Activated CD4-positive, alpha-beta T cell treated with anti-CD3 and anti-CD28 coated beads for 24 hours (primary cell): ENCODE measurements at regions not wholly inside any gene's neighbourhood (a gene's known extent, or its start where the extent isn't known, plus 50 kb on each side); places are given as distances from the start of the nearest gene placed in this dataset.
"Not testable (repeated sequence)": the region's sequence is repeated elsewhere in the genome, so short reads cannot be mapped to it uniquely, and the experiment has no call there.

ENCODE experiments used
- DNase-seq, 2 donors: peaks; one replicate each; pipeline ENCODE4 v3.0.0-alpha.2; 2020; ENCODE audit warnings: low read depth in 2 of 2

DNA sequence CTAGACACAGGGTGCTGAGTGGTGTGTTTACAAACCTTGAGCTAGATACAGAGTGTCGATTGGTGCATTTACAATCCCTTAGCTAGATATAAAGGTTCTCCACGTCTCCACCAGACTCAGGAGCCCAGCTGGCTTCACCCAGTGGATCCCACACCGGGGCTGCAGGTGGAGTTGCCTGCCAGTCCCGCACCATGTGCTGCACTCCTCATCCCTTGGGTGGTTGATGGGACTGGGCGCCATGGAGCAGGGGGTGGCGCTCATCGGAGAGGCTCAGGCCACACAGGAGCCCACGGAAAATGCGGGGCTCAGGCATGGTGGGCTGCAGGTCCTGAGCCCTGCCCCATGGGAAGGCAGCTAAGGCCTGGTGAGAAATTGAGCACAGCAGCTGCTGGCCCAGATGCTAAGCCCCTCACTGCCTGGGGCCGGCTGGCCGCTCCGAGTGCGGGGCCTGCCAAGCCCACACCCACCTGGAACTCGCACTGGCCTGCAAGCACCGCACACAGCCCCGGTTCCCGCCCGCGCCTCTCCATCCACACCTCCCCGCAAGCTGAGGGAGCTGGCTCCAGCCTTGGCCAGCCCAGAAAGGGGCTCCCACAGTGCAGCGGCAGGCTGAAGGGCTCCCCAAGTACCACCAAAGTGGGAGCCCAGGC, 418.4 kb downstream of the KIF20B start:
- not testable (repeated sequence) for DNase-seq

DNA sequence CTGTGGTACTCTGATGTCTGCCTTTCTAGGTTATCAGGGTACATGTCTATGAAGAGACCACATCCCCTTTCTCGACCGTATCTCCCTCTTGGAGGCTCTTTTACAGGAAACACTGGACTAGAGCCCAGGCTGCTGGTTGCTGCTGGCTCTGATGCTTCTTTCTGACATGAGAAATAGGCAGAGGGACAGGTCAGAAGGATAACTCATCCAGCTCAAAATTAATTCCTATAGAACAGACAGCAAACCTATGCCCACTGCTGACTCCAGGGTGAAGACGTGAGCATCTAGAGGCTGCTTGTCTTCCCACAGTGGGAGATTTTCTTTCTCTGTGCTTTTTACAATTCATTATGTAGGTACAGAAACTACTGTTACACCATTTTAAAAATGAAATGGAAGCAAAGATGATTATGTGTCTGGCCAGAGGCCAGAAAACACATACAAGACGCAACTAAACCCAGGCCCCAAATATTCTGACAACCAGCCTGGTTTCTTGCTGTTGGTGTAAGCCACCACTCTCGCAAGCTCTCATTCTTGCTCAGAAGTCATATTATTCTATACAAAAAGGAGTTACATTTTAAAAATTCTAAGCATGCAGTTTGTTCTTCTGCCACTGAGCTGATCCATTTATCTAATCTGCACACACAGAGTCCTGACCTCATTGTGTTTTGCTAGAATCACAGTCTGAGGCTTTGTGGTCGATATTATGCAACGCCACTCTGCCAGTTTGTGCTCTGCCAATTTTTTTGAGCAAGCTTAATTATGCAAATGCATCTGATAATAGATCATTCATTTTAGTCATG, 424.3 kb downstream of the KIF20B start:
- no peak for DNase-seq

DNA sequence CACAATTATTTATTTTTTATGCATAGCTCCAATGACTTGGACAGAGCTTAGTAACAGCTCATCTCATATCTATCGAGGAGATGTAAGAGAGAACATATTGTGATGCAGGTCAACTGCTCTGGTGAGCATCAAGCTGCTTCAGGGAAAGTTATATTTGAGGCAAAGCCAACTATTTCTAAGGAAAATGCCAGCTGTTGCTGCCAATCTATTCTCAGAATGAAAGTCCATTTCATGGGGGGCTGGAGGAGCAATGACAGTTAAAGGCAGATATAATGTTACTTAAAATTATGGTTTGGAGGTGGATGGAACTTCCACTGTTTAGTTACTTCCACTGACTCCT, 424.8 kb downstream of the KIF20B start:
- DNase-seq = no peak

DNA sequence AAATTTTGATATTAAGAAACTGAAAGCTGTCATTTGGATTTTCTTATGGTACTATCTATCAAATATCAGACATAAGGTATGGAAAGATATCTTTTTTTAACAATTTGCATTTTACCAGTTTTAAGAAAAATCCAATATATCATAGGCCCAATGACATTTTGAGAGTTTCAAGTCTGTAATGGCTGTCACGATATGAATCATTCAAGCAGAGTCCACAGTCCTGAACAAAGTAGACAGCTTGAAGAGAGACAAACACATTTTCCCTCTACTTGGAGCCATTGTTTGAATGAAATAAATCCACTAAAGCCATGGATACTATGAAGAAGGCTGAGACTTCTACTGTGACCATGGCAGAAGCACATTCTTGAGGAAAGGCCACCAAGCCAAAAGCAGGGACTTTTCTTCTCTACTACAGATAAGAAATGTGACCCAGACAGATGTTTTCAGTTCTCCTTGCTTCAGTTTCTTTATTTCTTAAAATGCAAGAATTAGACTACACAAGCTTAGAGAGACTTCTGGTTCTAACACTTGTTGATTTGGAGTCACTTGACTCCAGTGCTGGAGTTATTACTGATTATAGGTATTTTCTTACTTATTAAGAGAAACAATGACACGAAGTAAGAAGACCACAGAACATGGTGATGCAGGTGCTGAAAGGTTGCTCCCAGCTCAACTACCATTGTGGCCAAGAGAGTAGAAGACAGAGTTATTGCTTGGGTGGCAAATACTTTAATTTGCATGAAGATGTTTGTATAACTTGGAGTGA, 429.1 kb downstream of the KIF20B start:
- DNase-seq = no peak

DNA sequence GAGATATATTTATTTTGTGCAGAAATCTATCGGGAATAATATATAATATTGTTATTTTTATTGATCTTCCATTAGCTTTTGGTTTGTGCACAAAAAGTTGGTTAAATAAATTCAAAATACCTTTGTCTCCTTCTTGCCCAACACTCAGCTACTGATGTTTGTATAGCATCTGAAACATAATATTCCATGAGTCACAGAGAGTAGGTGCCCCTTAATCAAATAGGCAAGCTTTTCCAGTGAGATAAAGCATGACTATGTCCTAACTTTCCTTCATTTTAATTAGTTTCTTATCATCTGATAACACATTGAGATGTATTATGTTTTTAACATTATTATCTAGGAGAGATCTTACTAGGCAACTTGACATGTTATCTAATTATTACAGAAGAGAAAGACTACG, 432.2 kb downstream of the KIF20B start:
- DNase-seq = no peak

DNA sequence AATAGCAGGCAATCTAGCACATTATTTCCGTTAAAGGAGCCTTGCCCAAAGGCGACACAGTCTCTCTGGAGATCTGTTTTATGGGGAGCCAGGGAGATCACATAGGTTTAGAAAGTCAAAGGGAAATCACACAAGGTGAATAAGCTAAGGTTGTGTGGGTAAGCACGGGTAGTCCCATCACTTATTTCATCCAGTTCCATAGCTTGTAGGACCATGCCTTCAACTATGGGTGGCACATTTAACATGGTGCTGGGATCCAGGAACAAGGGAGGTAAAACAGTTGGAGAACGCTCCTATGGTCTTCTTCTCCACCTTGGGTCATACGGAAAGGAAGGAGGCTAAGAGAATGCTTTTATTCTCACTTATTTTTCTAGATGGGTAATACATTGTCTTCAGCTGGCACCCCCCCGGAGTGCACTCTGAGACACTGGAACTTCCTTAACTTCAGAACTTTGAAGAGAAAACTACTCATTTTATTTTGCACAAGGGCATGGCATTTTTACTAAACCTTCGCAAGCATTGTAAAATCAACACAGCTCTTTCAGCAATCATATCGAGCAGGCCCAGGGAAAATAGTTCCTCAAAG, 435.4 kb downstream of the KIF20B start:
- no peak for DNase-seq

DNA sequence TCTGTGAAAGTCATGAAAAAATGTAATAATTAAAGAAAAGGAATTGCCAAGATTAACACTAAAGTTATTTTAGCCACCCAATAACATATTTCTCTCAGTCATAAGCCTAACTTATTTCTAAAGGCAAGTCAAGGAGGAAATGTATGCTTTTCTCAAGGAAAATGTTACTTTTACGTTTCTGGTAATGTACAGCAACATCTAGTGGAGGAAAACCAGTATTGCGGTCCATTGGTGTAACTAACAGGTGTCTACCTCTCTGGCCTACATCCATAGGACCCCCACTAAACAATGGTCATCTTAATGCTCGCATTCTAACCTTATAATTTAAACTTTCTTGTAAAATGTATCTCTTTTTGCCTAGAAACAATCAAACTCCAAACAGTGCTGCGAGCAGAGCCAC, 437.5 kb downstream of the KIF20B start:
- no peak for DNase-seq

DNA sequence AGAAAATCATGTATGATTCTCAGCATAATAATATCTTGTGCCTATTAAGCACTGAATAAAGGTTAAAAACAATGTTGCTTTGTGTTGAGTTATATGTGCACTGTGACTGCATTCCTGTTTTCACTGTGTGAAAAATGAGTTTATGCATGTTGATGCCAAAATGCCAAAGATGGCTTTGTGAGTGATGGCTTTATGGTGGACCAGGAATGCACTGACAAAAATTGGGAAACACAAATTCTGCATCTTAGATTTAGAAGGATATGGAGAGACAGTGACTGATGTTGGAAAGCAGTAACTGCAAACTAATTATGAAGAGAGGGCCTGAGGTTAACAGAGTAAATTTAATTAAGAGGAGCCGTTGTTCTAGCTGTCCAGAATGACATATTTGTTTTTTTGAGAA, 440.4 kb downstream of the KIF20B start:
- DNase-seq = no peak

DNA sequence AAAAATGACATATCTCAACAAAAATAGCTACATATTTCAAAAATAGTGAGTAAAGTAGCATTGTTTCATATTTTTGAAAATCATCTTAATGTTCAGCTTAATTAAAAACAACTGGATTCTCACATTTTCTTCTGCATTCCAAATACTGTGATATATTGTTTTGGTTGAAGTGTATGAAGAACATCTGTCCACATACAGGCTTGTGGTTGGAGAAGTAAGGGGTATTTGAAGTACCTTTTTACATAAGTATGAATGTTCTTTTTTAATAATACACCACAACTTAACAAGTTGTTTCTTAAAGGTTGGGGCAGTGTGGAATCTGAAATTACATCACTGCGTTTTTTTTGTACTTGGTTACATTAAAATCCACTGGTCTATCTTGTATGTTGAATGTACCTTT, 442.5 kb downstream of the KIF20B start:
- no peak for DNase-seq

DNA sequence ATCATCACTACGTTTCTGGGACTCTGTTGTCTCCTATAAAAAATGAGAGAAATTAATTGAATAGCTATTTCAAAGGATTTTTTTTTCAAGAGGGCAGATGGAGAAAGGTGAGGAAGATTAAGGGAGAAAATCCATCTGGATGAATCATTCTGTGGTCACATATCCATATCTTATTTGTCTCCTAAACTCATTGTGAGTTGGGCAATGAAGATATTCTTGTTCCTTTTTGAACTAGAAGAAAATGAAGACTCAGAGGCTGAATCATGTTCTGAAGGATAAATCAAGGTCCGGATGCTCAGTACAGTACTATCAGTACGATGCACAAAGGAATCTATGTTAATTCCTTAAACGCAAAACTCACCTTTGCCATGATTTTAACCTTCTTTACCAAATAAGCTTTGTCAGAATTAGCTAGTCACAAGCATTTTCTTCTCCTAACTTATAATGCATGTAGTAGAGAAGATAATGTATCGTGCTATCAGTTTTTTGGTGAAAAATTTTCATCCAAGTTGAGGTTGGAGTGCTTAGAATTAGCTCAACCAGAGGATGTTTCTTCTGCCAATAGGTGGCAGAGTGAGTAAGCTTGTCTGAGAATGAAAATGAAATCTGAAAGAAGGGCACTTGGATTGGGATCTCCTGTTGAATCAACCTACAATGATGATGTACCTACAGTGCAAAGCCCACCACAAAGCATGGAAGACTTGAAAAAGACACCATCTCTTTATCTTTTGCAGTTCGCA, 446.9 kb downstream of the KIF20B start:
- DNase-seq = no peak

DNA sequence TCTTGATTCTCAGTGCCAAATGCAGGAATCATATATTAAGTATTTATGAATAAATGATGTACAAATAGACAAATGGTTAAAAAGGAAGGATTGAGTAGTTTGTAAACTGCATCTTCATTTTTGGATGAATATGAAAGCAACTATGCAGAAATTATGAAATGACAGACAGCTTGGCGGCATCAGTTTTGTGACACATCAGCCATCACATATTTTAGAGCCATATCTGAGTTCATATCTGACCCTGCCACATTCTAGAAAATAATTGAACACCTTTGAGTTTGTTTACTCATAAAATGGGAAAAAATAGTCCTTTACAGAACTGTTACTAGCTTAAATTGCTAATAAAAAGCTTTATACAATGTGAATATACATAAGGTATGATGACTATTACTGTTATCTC, 448.2 kb downstream of the KIF20B start:
- DNase-seq = no peak

DNA sequence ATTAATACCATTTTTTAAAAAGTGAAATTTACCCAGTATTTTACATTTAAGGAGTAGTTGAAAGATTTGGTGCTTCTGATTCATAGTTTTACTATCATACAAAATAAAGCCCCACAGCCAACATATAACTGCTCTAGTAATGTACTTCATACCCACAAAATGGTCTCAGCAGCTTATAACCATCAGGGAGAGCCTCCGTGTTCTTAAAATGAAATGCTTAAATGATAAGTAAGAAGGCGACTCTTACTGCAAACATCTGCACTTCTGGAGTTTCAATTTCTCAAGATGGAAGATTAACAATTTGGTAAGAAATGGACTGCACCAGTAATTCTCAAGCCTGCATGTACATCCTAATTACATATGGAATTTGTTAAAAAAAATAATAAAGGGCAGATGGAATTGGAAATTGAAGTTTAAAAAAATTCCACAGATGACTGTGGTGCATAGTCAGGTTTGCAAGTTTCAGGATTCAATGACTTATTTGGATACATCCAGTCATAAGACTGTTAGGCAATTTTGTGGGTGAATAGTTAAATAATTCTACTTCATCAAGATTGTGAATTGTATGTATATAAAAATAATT, 461.0 kb downstream of the KIF20B start:
- no peak for DNase-seq

DNA sequence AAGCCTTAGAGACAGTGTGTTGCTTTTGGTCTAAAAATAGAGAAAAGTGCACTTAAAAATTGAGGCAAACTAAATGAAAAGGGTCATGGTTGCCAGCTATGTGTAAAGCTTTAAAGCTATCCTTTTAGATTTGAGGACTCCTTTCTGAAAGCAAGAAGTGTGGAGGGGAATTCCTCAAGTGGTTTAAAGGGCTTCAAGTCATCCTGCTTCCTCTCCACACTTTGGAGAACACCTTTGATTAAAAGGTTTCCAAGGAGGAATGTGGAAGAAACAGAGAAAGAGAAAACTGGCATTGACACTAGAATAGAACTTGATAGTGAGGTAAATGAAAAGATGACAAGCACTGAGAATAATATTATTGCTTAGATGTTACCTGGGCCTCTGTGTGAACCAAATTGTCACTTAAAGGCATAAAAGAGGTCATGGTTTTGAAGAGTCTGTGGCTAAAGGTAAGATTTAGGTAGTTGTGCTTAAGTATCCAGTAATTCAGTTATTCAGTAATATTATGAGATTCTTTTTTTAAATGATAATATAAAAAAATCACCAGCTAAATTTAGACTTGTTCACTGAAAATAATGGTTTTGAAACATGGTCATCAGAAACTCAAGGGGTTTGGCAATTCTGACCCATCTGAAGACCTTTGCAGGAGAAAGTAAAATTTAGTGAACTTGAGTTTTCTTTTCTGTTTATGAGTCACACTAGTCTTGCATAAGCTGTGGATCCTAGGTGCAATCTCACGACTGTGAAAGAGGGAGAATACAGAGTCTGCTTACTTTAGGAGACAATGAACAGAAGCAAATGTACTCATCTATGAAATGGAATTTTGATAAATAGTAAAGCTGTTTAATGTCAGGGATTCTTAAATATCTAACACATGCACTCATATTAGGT, 466.0 kb downstream of the KIF20B start:
- DNase-seq = no peak

DNA sequence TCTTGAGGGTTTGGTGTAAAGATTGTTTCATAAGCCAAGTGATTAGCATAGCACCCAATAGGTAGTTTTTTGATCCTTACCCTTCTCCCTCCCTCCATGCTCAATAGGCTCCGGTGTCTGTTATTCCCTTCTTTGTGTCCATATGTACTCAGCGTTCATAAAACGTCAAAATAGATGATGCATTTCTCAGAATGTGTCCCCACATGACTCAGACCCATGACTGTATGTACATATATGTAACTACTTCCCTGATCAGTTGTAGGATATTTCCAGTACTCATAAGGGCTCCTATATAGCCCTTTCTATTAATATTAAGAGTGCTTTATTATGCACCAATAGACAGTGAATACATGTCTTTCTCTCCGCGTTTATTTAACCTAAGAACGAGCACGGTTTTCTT, 466.9 kb downstream of the KIF20B start:
- DNase-seq = no peak

DNA sequence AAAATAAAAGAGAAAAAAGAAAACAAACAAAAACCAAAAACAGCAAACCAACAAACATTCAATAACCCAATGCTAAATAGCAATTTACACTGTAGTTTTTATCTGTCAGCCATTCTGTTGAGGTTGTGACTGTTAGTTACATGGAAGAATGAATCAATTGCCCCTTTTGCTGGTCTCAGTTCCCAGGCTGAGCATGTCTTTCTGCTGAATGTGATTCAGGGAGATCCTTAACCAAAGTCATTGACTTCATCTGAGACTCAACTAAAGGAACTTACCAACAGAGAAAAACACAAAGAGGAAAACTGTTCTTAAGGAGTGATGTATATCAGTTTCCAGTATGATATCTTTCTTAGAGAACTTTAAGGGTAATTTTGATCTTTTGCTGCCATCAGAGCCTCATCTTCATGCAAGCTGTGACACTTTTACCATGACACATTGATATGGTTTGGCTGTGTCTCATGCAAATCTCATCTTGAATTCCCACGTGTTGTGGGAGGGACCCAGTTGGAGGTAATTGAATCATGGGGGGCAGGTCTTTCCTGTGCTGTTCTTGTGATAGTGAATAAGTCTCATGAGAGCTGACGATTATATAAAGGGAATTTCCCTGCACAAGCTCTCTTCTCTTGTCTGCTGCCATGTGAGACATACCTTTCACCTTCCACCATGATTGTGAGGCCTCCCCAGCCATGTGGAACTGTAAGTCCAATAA, 469.8 kb downstream of the KIF20B start:
- no peak for DNase-seq

DNA sequence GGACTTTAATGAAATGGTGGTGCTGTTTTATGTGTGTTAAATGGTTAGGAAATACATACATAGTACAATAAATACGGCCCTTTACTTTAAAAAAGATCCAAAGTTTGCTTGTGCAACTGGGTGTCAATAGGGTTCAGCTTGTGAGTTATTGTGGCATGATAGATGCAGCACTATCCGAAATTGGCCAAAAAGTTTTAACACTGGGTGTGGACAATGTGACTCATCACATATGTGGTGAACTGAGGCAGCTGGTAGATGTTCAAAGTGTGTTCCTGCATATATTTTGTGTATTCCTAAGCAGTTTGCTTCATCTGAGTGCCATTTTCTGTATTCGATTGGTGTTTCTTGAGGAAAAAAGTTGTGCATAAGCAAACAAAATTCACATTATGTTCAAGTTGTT, 473.1 kb downstream of the KIF20B start:
- DNase-seq = no peak

DNA sequence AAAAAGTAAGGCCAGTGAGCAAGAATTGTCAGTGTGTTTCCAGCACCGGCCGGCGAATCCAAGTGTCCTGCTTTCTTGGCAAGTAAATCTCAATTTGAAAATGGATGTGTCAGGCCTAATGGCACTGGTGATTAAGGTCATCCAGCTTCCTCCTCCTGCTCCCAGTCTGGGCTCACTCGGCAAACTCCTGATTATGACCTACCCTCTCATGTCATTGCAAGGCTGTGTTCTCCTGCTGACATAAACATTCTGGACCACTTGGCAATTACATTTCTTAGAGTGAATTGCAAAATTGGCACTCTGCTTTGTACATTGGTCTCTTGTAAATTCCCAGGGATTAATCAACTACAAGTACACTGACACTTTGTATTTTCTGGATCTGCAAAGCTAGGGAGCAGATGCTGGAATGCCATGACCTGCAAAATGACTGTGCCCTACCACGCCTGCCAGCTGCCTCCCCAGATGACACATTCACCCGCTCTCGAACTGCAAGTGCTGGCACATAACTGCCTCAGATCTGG, 473.8 kb downstream of the KIF20B start:
- DNase-seq = no peak

DNA sequence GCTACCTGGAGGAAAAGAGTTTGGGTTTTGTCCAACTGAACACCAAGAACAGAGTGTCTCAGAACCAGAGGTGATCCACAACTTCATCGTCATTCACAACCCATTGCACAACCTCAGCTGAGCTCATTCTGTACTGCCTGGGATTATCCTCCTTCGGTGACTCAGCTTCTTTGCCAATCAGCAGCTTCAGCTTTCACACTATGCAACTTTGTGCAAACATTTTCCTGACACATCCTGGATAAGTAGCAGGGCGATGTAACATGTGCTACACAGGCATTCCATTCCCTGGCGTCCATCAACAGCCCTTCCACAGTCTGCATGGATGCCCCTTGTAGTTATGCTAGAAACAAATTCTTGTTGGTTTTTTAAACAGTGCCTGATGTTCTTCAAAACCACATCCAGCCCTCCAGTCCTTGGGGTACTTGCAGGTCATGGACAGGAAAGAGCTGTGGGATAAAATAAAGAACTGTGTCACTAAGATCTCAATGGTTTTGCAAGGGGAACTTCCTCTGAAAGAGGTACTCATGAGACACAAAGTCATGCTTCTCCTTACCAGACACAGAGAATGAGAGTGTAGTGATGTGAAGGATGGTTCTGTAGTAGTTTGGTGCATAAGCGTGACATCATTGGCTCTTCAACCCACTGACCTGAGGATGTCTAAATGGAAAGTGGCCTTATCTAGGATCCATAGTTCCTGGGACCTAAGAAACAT, 478.5 kb downstream of the KIF20B start:
- DNase-seq = no peak
